MCF 10A (cell line): ENCODE measurements at regions not wholly inside any gene's neighbourhood (a gene's known extent, or its start where the extent isn't known, plus 50 kb on each side); places are given as distances from the start of the nearest gene placed in this dataset.
A peak's percentile ranks its signal among the peaks of the same experiment; 100 is the strongest.

Experiments
- BruUV-seq: library from RNA; stranded (reverse); fragments of 400-500 nt; replicated peaks from 2 replicates; lab custom pipeline; 2021; lab: Mats Ljungman, UMichigan
- CTCF ChIA-PET: fragments of 300-600 bp; sonication (Branson Sonifier 250); formaldehyde crosslinking; extraction: SDS; loops from one replicate; lab custom pipeline; 2021; ENCODE audit warnings: antibody characterized with exemption, inconsistent platforms; lab: Yijun Ruan, JAX
- POLR2A ChIA-PET: fragments of 300-600, 350-650 bp; sonication (Branson Sonifier 250); formaldehyde crosslinking; extraction: SDS; loops from one replicate; lab custom pipeline; 2020; ENCODE audit warnings: antibody characterized with exemption, inconsistent platforms; lab: Yijun Ruan, JAX
- DNase-seq: peaks from one replicate; pipeline ENCODE4 v3.0.0-alpha.2; 2018; ENCODE audit not compliant: unreplicated experiment
- H3K27ac Mint-ChIP-seq: one replicate; pipeline ENCODE4 v1.8.0; 2022; ENCODE audit warnings: mild to moderate bottlenecking, low read depth, mixed read lengths; ENCODE audit not compliant: unreplicated experiment
- H3K27me3 Mint-ChIP-seq: one replicate; pipeline ENCODE4 v1.8.0; 2022; ENCODE audit warnings: mixed read lengths; ENCODE audit not compliant: insufficient read depth, unreplicated experiment
- H3K36me3 Mint-ChIP-seq: one replicate; pipeline ENCODE4 v1.8.0; 2022; ENCODE audit warnings: mild to moderate bottlenecking, moderate library complexity, mixed read lengths; ENCODE audit not compliant: insufficient read depth, unreplicated experiment
- H3K4me1 Mint-ChIP-seq: one replicate; pipeline ENCODE4 v1.8.0; 2022; ENCODE audit warnings: mixed read lengths; ENCODE audit not compliant: insufficient read depth, unreplicated experiment
- H3K4me3 Mint-ChIP-seq: one replicate; pipeline ENCODE4 v1.8.0; 2022; ENCODE audit warnings: mild to moderate bottlenecking, moderate library complexity, mixed read lengths; ENCODE audit not compliant: unreplicated experiment
- H3K9me3 Mint-ChIP-seq: one replicate; pipeline ENCODE4 v1.8.0; 2022; ENCODE audit warnings: mixed read lengths; ENCODE audit not compliant: unreplicated experiment
- intact Hi-C: fragments of 100-400 bp; cut with micrococcal nuclease; formaldehyde crosslinking; loops from 2 replicates; pipeline ENCODE4 v1.14.1; 2022
- TF ChIP-seq, protein P1 (sequence below): fragments of 200-600 bp; IDR thresholded peaks from one replicate; pipeline ENCODE4 v1.8.0; 2022; ENCODE audit warnings: antibody characterized with exemption, mild to moderate bottlenecking; ENCODE audit not compliant: unreplicated experiment

DNA sequence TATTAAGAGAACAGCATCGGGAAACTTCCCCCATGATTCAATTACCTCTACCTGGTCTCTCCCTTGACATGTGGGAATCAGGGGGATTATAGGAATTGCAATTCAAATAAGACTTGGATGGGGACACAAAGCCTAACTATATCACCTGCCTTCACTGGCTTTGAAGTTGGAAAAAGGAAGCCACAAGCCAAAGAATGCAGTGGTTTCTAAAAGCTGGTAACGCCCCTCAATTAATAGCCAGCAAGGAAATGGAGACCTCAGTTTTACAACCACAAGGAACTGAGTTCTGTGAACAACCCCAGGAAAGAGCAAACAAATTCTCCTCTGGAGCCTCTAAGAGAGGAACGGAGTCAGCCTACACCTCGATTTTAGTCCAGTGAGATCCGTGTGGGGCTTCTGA, 244.1 kb downstream of the TFAP2A start:
- Mint-ChIP-seq H3K27me3 (no peaks in the 10 kb centered on the region), H3K4me1 (peaks cover 11% of the 10 kb centered on the region), H3K9me3 (peaks cover 8% of the 10 kb centered on the region), H3K36me3 (peaks cover 9% of the 10 kb centered on the region), H3K27ac (no peak overlapping the region), H3K4me3 (no peak overlapping the region)
- no peak for DNase-seq
- BruUV-seq: no TSS peak
- ChIA-PET POLR2A (interaction anchor here (0.6 kb wide), 1 partner anchor 146 kb away, joined by 5 read pairs; no protein-coding TSS in a partner anchor), CTCF (no interaction called here)
- intact Hi-C loops: loop anchor here (10.0 kb wide), 1 partner anchor 234 kb away; no protein-coding TSS in a partner anchor
- TF ChIP-seq, protein P1, sequence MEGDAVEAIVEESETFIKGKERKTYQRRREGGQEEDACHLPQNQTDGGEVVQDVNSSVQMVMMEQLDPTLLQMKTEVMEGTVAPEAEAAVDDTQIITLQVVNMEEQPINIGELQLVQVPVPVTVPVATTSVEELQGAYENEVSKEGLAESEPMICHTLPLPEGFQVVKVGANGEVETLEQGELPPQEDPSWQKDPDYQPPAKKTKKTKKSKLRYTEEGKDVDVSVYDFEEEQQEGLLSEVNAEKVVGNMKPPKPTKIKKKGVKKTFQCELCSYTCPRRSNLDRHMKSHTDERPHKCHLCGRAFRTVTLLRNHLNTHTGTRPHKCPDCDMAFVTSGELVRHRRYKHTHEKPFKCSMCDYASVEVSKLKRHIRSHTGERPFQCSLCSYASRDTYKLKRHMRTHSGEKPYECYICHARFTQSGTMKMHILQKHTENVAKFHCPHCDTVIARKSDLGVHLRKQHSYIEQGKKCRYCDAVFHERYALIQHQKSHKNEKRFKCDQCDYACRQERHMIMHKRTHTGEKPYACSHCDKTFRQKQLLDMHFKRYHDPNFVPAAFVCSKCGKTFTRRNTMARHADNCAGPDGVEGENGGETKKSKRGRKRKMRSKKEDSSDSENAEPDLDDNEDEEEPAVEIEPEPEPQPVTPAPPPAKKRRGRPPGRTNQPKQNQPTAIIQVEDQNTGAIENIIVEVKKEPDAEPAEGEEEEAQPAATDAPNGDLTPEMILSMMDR: no peak

GRCh38 chr6:10166031-10166430, 248.8 kb downstream of the TFAP2A start:
- Mint-ChIP-seq H3K9me3 (peaks cover 2% of the 10 kb centered on the region), H3K4me3 (no peak overlapping the region), H3K27me3 (no peaks in the 10 kb centered on the region), H3K36me3 (peaks cover 13% of the 10 kb centered on the region), H3K4me1 (peaks cover 18% of the 10 kb centered on the region), H3K27ac (no peak overlapping the region)
- ChIA-PET CTCF (interaction anchor here (0.9 kb wide), 1 partner anchor 263 kb away, joined by 3 read pairs; no protein-coding TSS in a partner anchor), POLR2A (interaction anchor here (4.0 kb wide), 1 partner anchor 9 kb away, joined by 52 read pairs; no protein-coding TSS in a partner anchor)
- no peak for DNase-seq
- TF ChIP-seq, protein P1: no peak
- BruUV-seq: no TSS peak
- intact Hi-C loops: no loop called here

- Mint-ChIP-seq H3K36me3 (peaks cover 10% of the 10 kb centered on the region), H3K4me3 (peak overlapping the region; percentile 59), H3K27ac (peak overlapping the region; percentile 76), H3K27me3 (no peaks in the 10 kb centered on the region), H3K4me1 (peaks cover 18% of the 10 kb centered on the region), H3K9me3 (no peaks in the 10 kb centered on the region)
- ChIA-PET POLR2A (interaction anchor here (0.6 to 4.0 kb wide), 35 partner anchors 12 to 1161 kb away, joined by 3 to 52 read pairs (median 5); partner anchors contain the start of gene TFAP2A), CTCF (interaction anchor here (0.6 to 1.6 kb wide), 8 partner anchors 8 to 627 kb away, joined by 3 to 7 read pairs (median 3); no protein-coding TSS in a partner anchor)
- intact Hi-C loops: no loop called here
- peak; percentile 89 for DNase-seq
- TF ChIP-seq, protein P1: no peak
- BruUV-seq: no TSS peak
These were observed 251.5 kb downstream of the TFAP2A start for GRCh38 chr6:10163203-10163962.

DNA sequence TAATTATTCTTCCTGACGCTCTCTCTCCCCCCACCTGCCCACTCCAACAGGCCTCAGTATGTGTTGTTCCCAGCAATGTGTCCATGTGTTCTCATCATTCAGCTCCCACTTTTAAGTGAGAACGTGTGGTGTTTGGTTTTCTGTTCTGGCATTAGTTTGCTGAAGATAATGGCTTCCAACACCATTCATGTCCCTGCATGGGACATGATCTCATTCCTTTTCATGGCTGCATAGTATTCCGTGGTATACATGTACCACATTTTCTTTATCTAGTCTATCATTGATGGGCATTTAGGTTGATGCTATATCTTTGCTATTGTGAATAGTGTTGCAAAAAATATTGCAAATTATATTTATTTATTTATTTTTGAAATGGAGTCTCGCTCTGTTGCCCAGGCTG, 258.0 kb downstream of the TFAP2A start:
- POLR2A ChIA-PET: interaction anchor here (1.2 kb wide), 1 partner anchor 258 kb away, joined by 3 read pairs; no protein-coding TSS in a partner anchor
- no peak for DNase-seq
- BruUV-seq: no TSS peak
- H3K4me3 Mint-ChIP-seq: no peak overlapping the region
- TF ChIP-seq, protein P1: no peak
- H3K27me3 Mint-ChIP-seq: no peaks in the 10 kb centered on the region
- peaks cover 4% of the 10 kb centered on the region for H3K36me3 Mint-ChIP-seq
- intact Hi-C loops: no loop called here
- H3K27ac Mint-ChIP-seq: no peak overlapping the region
- no peaks in the 10 kb centered on the region for H3K9me3 Mint-ChIP-seq
- CTCF ChIA-PET: interaction anchor here (1.2 kb wide), 1 partner anchor 14 kb away, joined by 4 read pairs; no protein-coding TSS in a partner anchor
- H3K4me1 Mint-ChIP-seq: peaks cover under 1% of the 10 kb centered on the region
